ENCODE measurements at regions not wholly inside any gene's neighbourhood (a gene's known extent, or its start where the extent isn't known, plus 50 kb on each side); places are given as distances from the start of the nearest gene placed in this dataset.

DNA sequence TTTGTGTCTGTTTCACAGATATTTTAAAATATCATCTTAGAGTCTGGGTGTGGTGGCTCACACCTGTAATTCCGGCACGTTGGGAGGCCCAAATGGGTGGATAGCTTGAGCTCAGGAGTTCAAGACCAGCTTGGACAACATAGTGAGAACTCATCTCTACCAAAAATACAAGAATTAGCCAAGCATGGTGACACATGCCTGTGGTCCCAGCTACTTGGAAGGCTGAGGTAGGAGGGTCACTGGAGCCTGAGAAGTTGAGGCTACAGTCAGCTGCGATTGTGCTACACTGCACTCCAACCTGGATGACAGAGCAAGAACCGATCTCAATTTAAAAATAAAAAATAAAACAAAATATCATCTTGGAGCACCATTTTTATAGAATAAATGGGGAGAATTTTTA lies 1247.6 kb upstream of the MIR17HG start:
- POLR2A ChIA-PET = no interaction called here

GRCh38 chr13:90103099-90103784 lies 1244.2 kb upstream of the MIR17HG start:
- ATAC-seq (ENCODE audit: low read depth) (no peak), DNase-seq (no peak)
- no peaks in the 10 kb centered on the region for H3K36me3 Mint-ChIP-seq (ENCODE audit: low read depth)
- TF ChIP-seq CTCF (IDR thresholded peaks at IDR 0.05) = no peak
- H3K4me3 Mint-ChIP-seq = no peak overlapping the region
- intact Hi-C loops (cut with micrococcal nuclease) = no loop called here
- no peaks in the 10 kb centered on the region for H3K27me3 Mint-ChIP-seq
- H3K9me3 Mint-ChIP-seq = peaks cover 12% of the 10 kb centered on the region
- CTCF ChIA-PET = no interaction called here
- no peaks in the 10 kb centered on the region for H3K4me1 Mint-ChIP-seq
- no peak overlapping the region for H3K27ac Mint-ChIP-seq
- POLR2A ChIA-PET = no interaction called here

More for the DNA sequence above, 1247.6 kb upstream of the MIR17HG start:
- CTCF ChIA-PET = no interaction called here
- no peaks in the 10 kb centered on the region for H3K27me3 Mint-ChIP-seq
- TF ChIP-seq CTCF (IDR thresholded peaks at IDR 0.05) = no peak
- H3K9me3 Mint-ChIP-seq = peaks cover 17% of the 10 kb centered on the region
- no peak for ATAC-seq (ENCODE audit: low read depth)
- no peak overlapping the region for H3K4me3 Mint-ChIP-seq
- DNase-seq = no peak
- intact Hi-C loops (cut with micrococcal nuclease) = no loop called here
- H3K36me3 Mint-ChIP-seq (ENCODE audit: low read depth) = no peaks in the 10 kb centered on the region
- no peaks in the 10 kb centered on the region for H3K4me1 Mint-ChIP-seq
- H3K27ac Mint-ChIP-seq = no peak overlapping the region

DNA sequence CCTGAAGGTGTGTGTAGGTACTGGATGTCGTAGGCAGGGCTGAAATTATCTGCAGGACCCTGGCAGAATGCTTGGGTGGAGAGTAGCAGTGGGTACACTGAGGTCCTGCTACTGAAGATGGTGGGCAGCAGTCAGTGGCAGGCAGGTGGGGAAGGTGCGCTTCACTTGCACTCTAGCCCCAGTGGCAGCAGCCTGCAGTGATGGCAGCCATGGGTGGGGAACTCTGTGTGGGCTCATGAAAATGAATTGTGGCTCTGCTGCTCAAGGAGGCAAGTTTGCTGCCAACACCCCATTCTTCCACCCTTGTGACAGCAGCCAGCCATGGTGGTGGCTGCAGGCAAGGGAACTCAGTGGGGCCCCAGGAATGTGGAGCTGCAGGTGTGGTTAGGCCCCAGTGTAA lies 1242.7 kb upstream of the MIR17HG start:
- intact Hi-C loops (cut with micrococcal nuclease) = no loop called here
- TF ChIP-seq CTCF (IDR thresholded peaks at IDR 0.05) = no peak

GRCh38 chr13:90105276-90105675 lies 1242.2 kb upstream of the MIR17HG start:
- CTCF ChIA-PET = no interaction called here

More for the DNA sequence above, 1242.7 kb upstream of the MIR17HG start:
- Mint-ChIP-seq H3K4me3 (no peak overlapping the region), H3K36me3 (ENCODE audit: low read depth) (no peaks in the 10 kb centered on the region), H3K27ac (no peak overlapping the region), H3K9me3 (peaks cover 10% of the 10 kb centered on the region), H3K4me1 (no peaks in the 10 kb centered on the region), H3K27me3 (no peaks in the 10 kb centered on the region)
- ChIA-PET CTCF (no interaction called here), POLR2A (no interaction called here)
- ATAC-seq (ENCODE audit: low read depth) = no peak
- DNase-seq = no peak

More at GRCh38 chr13:90105276-90105675, 1242.2 kb upstream of the MIR17HG start:
- peaks cover 11% of the 10 kb centered on the region for H3K9me3 Mint-ChIP-seq
- TF ChIP-seq CTCF (IDR thresholded peaks at IDR 0.05) = no peak
- POLR2A ChIA-PET = no interaction called here
- no peaks in the 10 kb centered on the region for H3K27me3 Mint-ChIP-seq
- DNase-seq = no peak
- H3K4me3 Mint-ChIP-seq = no peak overlapping the region
- no peak for ATAC-seq (ENCODE audit: low read depth)
- H3K36me3 Mint-ChIP-seq (ENCODE audit: low read depth) = no peaks in the 10 kb centered on the region
- H3K4me1 Mint-ChIP-seq = no peaks in the 10 kb centered on the region
- H3K27ac Mint-ChIP-seq = no peak overlapping the region
- intact Hi-C loops (cut with micrococcal nuclease) = no loop called here
